ENCODE measurements at regions not wholly inside any gene's neighbourhood (a gene's known extent, or its start where the extent isn't known, plus 50 kb on each side); places are given as distances from the start of the nearest gene placed in this dataset.

DNA sequence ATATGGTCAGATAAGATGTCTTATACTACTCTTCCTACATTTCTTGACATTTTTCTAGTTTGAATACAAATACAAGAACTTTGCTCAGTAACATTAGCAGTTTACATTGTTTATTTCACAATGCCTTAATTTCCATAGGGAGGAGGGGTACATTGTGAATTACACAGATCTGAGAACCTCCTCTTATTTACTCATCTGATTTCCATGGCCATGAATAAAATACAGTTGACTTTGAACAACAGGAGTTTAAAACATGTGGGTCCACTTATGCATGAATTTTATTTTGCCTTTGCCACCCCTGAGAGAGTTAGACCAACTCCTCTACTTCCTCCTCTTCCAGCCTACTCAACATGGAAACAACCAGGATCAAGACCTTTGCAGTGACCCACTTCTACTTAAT, 67.7 kb downstream of the MGST1 start:
- H3K4me1 ChIP-seq (ENCODE audit: low read depth), result no peaks in the 10 kb centered on the region
- DNase-seq (ENCODE audit: low read depth in 1 of 2, low spot score in 1 of 2), result no peak
- H3K36me3 ChIP-seq, result no peaks in the 10 kb centered on the region
- H3K27ac ChIP-seq, result no peak overlapping the region
- TF ChIP-seq, protein P1, sequence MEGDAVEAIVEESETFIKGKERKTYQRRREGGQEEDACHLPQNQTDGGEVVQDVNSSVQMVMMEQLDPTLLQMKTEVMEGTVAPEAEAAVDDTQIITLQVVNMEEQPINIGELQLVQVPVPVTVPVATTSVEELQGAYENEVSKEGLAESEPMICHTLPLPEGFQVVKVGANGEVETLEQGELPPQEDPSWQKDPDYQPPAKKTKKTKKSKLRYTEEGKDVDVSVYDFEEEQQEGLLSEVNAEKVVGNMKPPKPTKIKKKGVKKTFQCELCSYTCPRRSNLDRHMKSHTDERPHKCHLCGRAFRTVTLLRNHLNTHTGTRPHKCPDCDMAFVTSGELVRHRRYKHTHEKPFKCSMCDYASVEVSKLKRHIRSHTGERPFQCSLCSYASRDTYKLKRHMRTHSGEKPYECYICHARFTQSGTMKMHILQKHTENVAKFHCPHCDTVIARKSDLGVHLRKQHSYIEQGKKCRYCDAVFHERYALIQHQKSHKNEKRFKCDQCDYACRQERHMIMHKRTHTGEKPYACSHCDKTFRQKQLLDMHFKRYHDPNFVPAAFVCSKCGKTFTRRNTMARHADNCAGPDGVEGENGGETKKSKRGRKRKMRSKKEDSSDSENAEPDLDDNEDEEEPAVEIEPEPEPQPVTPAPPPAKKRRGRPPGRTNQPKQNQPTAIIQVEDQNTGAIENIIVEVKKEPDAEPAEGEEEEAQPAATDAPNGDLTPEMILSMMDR (IDR thresholded peaks at IDR 0.05; ENCODE audit: low read depth, low read length), result no peak
- no peaks in the 10 kb centered on the region for H3K27me3 ChIP-seq
- no peak overlapping the region for H3K4me3 ChIP-seq
- no peaks in the 10 kb centered on the region for H3K9me3 ChIP-seq (ENCODE audit: low read depth)

DNA sequence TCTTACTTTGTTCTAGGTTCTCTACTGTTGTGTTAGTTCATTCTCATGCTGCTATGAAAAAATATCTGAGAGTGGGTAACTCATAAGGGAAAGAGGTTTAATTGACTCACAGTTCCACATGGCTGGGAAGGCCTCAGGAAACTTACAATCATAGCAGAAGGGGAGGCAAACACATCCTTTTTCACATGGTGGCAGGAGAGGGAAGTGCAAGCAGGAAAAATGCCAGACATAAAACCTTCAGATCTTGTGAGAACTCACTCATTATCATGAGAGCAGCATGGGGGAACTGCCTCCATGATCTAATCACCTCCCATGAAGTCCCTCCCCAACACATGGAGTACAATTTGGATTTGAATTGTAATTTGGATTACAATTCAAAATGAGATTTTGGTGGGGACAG, 69.6 kb downstream of the MGST1 start:
- Histone ChIP-seq H3K4me1 (ENCODE audit: low read depth) (no peaks in the 10 kb centered on the region), H3K27me3 (no peaks in the 10 kb centered on the region), H3K4me3 (no peak overlapping the region), H3K9me3 (ENCODE audit: low read depth) (no peaks in the 10 kb centered on the region), H3K27ac (no peak overlapping the region), H3K36me3 (no peaks in the 10 kb centered on the region)
- DNase-seq (ENCODE audit: low read depth in 1 of 2, low spot score in 1 of 2), result no peak
- TF ChIP-seq, protein P1 (IDR thresholded peaks at IDR 0.05; ENCODE audit: low read depth, low read length), result no peak

DNA sequence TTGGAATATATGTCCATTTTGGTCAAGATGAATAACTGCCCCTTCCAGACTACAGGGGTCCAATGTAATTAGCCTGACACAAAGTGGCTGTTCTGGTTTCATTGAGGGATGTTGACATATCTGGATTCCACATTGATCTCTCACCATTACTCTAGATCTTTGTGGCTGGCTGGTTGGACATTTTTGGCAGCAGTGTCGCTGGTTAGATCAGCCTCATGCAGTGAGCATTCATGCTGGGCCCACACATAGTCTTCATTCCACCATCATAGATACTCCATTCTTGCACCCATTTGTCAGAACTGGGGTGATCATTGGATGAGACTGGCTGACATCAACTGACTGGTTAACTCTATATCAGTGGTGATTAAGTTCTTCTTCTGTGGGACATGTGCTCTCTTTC, 74.4 kb downstream of the MGST1 start:
- no peak for DNase-seq (ENCODE audit: low read depth in 1 of 2, low spot score in 1 of 2)
- H3K27ac ChIP-seq, result no peak overlapping the region
- H3K36me3 ChIP-seq, result no peaks in the 10 kb centered on the region
- H3K4me1 ChIP-seq (ENCODE audit: low read depth), result no peaks in the 10 kb centered on the region
- H3K27me3 ChIP-seq, result no peaks in the 10 kb centered on the region
- TF ChIP-seq, protein P1 (IDR thresholded peaks at IDR 0.05; ENCODE audit: low read depth, low read length), result no peak
- no peak overlapping the region for H3K4me3 ChIP-seq
- no peaks in the 10 kb centered on the region for H3K9me3 ChIP-seq (ENCODE audit: low read depth)

DNA sequence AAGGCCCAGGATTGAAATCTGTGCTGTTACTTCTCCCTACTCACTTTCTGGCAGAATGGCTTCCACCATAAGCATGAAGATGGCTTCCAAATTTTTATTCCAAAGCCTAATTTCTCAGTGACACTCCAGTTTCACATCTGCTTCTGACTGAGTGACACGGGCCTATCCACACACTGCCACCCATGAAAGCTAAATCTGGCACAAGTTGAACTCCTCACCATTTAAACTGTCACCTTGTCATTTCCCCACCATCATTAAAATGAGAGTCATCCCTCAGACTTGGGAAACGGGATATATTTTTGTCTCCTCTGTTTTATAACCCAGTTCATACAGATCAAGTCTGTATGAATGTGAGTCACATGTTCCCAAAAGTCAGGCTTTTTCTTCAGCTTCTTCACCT, 77.1 kb downstream of the MGST1 start:
- TF ChIP-seq, protein P1 (IDR thresholded peaks at IDR 0.05; ENCODE audit: low read depth, low read length), result no peak
- H3K4me3 ChIP-seq, result no peak overlapping the region
- H3K27me3 ChIP-seq, result no peaks in the 10 kb centered on the region

DNA sequence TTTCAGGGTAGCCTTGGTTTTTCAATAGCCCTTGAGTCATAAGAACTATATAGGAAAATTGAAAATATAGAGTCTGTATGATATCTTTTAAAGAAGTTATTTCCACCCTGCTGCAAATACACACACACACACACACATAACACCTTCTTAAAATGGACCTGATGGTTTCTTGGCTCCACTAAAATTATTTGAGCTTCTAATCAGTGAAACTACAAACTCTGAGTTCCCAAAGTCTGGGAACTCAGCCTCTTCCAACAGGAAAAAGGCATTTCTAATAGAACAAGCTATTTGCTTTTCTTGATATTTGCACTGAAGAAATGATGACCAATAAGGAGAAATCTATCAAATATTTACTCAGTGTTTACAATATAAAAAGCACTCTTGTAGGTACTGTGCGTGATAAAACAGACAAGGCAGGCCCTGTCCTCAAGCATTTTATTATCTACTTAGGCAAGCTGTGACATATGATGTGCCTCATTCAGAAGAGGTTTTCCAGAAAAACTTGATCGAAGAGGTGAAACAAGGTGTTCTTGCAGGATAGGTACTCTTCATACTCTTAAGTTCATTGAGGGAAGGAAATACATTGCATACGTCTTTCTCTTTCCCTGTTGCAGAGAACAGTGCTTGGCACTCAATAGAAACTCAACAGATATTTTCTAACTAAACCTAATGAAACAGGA, 88.6 kb downstream of the MGST1 start:
- Histone ChIP-seq H3K9me3 (ENCODE audit: low read depth) (no peaks in the 10 kb centered on the region), H3K27me3 (no peaks in the 10 kb centered on the region), H3K4me3 (no peak overlapping the region), H3K36me3 (no peaks in the 10 kb centered on the region), H3K27ac (no peak overlapping the region), H3K4me1 (ENCODE audit: low read depth) (no peaks in the 10 kb centered on the region)
- TF ChIP-seq, protein P1 (IDR thresholded peaks at IDR 0.05; ENCODE audit: low read depth, low read length), result no peak
- DNase-seq (ENCODE audit: low read depth in 1 of 2, low spot score in 1 of 2), result no peak

More for the DNA sequence above, 77.1 kb downstream of the MGST1 start:
- DNase-seq (ENCODE audit: low read depth in 1 of 2, low spot score in 1 of 2), result no peak
- Histone ChIP-seq H3K27ac (no peak overlapping the region), H3K4me1 (ENCODE audit: low read depth) (no peaks in the 10 kb centered on the region), H3K36me3 (no peaks in the 10 kb centered on the region), H3K9me3 (ENCODE audit: low read depth) (peaks cover 1% of the 10 kb centered on the region)
